Non-pigmented ciliary epithelial cell (primary cell): ENCODE measurements at regions not wholly inside any gene's neighbourhood (a gene's known extent, or its start where the extent isn't known, plus 50 kb on each side); places are given as distances from the start of the nearest gene placed in this dataset.

ENCODE experiments used
- DNase-seq: peaks from one replicate; pipeline ENCODE4 v3.0.0-alpha.2; 2010; ENCODE audit warnings: low read depth

- no peak for DNase-seq
Observed at GRCh38 chr18:60663060-60663989, 290.8 kb upstream of the MC4R start.

- DNase-seq: no peak
Observed at GRCh38 chr18:60664736-60665135, 292.2 kb upstream of the MC4R start.

- no peak for DNase-seq
Observed at GRCh38 chr18:60667016-60667415, 294.4 kb upstream of the MC4R start.

GRCh38 chr18:60668583-60668982, 296.0 kb upstream of the MC4R start:
- no peak for DNase-seq

GRCh38 chr18:60669938-60670337, 297.4 kb upstream of the MC4R start:
- DNase-seq: no peak

- DNase-seq: no peak
Observed at GRCh38 chr18:60671021-60671420, 298.4 kb upstream of the MC4R start.

GRCh38 chr18:60675126-60675525, 302.6 kb upstream of the MC4R start:
- no peak for DNase-seq

DNA sequence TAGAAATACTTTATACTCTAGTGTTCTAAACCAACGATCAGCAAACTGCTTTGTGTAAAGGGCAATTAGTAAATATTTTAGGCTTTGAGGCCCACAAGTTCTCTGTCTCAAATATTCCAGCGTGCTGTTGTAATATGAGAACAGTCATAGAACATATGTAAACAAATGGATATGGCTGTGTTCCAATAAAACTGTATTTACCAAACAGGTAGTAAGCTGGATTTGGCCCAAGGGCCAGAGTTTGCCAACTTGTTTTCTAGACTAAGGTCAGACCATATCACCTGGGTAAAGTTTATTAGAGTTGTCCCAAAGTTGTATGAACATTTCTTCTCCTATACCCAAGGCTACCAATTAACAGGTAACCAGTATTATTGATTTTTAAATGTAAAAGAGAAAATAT, 303.2 kb upstream of the MC4R start:
- DNase-seq: no peak

DNA sequence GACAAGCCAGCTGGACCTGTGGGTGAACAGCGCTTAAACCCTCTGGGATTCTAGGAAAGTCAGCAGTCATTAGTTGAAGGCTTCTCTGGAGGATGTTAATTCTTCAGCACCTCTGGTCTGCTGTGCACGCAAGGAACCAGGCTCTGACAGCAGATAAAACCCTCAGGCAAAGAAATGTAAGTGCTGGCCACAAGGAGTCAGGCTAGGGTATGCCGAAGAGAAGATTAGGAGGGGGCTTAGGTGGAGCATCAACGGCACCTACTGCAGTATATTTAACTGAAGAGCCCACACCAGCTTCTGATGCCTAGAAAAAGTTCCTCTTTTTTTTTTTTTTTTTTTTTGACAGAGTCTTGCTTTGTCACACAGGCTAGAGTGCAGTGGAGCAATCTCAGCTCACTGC, 304.2 kb upstream of the MC4R start:
- DNase-seq: no peak

DNA sequence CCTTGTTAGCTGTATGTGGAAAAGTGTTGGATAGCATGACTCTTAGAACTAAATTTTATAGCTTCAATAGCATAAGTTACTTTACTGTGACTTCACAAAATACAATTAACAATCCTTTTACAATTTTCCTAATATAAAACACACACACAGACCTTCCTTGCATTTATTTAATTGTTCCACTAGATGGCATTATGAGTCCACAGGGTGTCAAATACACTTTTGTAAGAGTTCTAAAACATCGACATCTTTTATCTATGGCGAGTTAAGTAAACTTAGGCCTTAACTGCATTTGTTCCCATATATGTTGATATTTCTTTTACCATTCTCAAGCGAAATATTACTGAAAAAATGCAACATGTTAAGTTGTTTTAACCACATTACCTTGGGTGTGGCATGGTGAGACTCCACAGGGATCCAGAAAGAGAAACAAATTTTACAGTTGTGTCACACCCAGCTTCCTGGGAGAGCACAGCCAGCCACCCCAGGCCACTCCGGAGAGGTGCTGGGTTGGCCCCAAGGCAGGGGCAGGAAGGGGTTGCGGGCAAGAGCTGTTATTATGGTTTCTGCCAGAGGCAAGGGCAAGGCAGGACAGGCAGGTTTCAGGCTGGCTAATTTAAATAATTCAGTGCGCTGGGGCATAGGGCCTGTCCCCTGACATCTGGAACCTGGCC, 312.4 kb upstream of the MC4R start:
- peak; percentile 5 for DNase-seq

DNA sequence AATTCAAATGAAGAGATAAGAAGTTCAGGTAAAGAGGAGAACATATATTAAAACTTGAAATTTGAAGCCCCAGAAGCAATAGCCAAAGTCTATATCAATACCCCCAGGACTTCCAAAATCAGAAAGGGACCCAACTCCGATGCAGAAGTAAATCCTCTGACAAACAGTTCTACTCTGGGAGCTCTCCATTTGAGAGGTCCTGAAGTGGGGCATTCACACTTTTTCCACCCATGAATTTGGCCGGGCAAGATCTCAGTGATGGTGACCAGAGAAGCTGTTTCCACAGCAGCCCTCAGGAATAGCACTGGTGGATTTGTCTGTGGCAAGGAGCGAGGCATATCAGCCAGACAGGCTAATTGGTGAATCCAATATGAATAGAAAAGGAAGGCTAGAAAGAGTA, 313.6 kb upstream of the MC4R start:
- no peak for DNase-seq

GRCh38 chr18:60691061-60691460, 318.5 kb upstream of the MC4R start:
- DNase-seq: no peak

- peak; percentile 4 for DNase-seq
Observed at GRCh38 chr18:60693426-60693825, 320.9 kb upstream of the MC4R start.

GRCh38 chr18:60698901-60699300, 326.3 kb upstream of the MC4R start:
- DNase-seq: no peak

- DNase-seq: no peak
Observed at GRCh38 chr18:60722742-60723141, 350.2 kb upstream of the MC4R start.

DNA sequence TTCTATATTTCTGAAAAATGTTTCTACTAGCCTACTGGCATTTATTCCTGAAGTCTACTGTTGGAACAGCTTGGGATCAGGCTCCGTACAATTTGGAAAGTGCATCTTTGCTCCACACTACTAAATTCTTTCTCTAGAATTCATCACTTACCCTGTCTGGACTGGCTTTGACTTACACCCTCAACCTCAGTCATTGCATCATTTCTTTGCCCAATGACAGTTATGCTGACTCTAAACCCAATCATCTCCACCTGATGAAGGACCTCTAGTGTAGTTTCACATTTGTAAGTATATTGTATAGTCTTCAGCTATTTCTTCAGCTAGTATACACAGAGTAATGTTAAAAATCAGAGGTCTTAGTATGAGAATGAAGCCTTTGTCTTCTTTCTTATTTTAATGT, 359.6 kb upstream of the MC4R start:
- DNase-seq: no peak

GRCh38 chr18:60739212-60739611, 366.6 kb upstream of the MC4R start:
- no peak for DNase-seq

- no peak for DNase-seq
Observed at GRCh38 chr18:60740313-60740712, 367.7 kb upstream of the MC4R start.

GRCh38 chr18:60746491-60746890, 373.9 kb upstream of the MC4R start:
- DNase-seq: no peak

GRCh38 chr18:60746919-60747318, 374.3 kb upstream of the MC4R start:
- DNase-seq: no peak

DNA sequence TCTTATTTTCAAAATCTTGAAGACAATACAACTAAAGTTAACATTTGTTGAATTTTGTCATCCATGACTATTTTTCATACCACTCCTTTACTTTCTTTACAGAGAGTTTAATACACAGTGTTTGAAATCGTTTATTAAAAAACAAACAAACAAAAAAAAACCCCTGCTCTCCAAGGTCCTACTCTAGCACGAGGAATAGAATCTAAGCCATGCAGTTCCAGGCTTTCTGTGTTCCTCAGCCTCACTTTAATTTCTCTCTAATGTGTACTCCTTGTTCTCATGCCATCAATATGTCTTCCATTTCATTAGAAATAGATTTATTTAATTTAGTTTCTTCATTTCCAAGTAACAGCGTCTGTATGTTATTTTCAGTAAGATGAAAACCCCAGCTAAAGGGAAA, 381.2 kb upstream of the MC4R start:
- DNase-seq: no peak

- DNase-seq: no peak
Observed at GRCh38 chr18:60754413-60755009, 381.9 kb upstream of the MC4R start.

DNA sequence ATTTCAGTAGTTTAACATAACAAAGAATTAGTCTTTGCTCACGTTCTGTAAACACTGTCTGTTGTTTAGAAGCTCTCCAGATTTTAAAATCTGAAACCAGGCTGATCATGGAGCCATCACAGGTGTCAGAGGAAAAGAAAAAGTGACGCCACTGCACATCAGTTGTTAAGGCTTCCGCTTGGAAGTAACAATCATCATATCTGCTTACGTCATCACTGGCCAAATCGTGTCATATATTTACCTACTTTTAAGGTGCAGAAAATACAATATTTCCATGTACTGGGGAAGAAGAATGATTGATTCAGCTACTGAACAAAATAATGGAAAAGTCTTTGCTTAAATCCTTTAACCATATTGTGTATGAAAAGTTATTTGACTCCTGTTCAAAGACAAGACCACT, 382.6 kb upstream of the MC4R start:
- DNase-seq: no peak
